Brain microvascular endothelial cell (primary cell): ENCODE measurements at regions not wholly inside any gene's neighbourhood (a gene's known extent, or its start where the extent isn't known, plus 50 kb on each side); places are given as distances from the start of the nearest gene placed in this dataset.

Experiments
- DNase-seq: peaks from one replicate; pipeline ENCODE4 v3.0.0-alpha.2; 2020
- H3K27ac ChIP-seq: fragments of 250-450 bp; sonication (Bioruptor Pico); 2 replicates; pipeline ENCODE4 v1.5.1; 2020; ENCODE audit warnings: mild to moderate bottlenecking, moderate library complexity
- H3K27me3 ChIP-seq: fragments of 250-450 bp; sonication (Bioruptor Pico); replicated peaks from 2 replicates; pipeline ENCODE4 v1.5.1; 2020; ENCODE audit warnings: mild to moderate bottlenecking
- H3K36me3 ChIP-seq: fragments of 250-450 bp; sonication (Bioruptor Pico); replicated peaks from 2 replicates; pipeline ENCODE4 v1.5.1; 2020; ENCODE audit warnings: mild to moderate bottlenecking
- H3K4me3 ChIP-seq: 2 replicates; pipeline ENCODE4 v1.5.1; 2011; ENCODE audit warnings: low read depth, mild to moderate bottlenecking, control low read depth, low read length, moderate library complexity
- in situ Hi-C: cut with HindIII; loops from 2 replicates; pipeline ENCODE4 v1.10.0; 2017; ENCODE audit warnings: low sequenced_read_pairs, low pct_ligation_motif_present
- TF ChIP-seq, protein P1 (sequence below): IDR thresholded peaks from 2 replicates; pipeline ENCODE4 v1.5.1; 2011; ENCODE audit warnings: low read depth, mild to moderate bottlenecking, moderate library complexity, low read length, control low read depth, inconsistent platforms; ENCODE audit errors: missing control alignments

DNA sequence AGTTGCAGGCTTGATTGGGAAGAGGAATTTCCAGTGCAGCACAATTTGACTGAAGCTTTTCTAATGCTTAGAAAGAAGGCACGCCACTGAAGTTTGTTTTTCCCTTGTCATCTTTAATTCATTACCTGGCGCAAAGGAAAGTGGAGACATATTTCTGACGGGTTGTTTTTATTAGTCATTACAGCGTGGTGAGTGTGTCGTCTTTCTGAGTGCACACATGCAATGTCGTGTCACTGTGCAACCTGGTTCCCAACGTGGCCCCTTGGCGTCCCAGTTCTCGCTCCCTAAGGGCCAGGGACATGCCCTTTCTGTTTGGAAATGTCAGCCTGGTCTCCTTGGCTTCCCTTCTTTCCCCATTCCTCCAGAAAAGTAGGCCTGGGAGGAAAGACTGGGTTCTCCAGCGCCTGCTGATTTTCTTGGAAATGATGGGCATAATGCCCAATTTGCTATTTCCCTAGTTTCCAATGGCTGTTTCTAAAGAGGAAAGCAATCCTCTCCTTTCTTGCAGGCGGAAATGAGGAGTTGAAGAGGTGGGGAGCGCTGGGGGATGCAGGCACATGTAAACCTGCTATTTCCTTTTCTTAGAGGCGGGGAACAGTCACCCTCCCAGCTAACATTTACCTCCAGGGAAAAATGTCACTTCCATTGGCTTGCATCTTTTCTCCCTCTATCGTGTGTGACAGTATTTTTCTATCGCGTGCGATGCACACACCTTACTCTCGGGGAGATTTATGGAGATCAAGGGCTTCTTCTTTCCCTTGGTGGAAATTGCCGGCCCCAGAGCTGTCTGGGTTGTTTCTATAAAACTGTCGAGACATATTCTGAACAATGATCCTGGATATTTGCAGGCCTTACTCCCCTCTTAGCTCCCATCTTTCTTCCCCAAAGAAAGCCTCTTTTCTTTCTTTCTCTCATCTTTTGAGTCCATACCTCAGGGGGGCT, 249.8 kb downstream of the ARHGAP12 start:
- no peaks in the 10 kb centered on the region for H3K27me3 ChIP-seq
- H3K4me3 ChIP-seq = no peak overlapping the region
- TF ChIP-seq, protein P1, sequence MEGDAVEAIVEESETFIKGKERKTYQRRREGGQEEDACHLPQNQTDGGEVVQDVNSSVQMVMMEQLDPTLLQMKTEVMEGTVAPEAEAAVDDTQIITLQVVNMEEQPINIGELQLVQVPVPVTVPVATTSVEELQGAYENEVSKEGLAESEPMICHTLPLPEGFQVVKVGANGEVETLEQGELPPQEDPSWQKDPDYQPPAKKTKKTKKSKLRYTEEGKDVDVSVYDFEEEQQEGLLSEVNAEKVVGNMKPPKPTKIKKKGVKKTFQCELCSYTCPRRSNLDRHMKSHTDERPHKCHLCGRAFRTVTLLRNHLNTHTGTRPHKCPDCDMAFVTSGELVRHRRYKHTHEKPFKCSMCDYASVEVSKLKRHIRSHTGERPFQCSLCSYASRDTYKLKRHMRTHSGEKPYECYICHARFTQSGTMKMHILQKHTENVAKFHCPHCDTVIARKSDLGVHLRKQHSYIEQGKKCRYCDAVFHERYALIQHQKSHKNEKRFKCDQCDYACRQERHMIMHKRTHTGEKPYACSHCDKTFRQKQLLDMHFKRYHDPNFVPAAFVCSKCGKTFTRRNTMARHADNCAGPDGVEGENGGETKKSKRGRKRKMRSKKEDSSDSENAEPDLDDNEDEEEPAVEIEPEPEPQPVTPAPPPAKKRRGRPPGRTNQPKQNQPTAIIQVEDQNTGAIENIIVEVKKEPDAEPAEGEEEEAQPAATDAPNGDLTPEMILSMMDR = no peak
- no peak overlapping the region for H3K27ac ChIP-seq
- no peak for DNase-seq
- H3K36me3 ChIP-seq = no peaks in the 10 kb centered on the region
- in situ Hi-C loops = no loop called here

DNA sequence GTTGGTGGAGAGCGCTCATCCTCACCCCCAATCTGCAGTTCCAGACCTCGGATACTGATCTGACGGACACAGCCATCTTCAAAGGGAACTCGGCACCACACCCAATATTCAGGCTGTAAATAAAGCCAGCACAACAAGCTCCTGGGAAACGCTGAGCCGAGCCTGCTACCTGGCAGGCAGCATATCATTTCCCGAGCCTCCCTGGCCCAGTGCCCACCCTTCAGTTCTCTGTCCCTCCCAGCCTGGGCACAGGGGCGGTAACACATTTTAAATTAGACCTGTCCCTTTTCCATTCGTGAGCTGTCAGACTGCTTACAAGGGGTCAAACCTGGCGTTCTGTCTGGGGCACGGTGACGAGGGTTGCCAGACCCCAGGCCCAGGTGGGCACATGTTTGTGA, 250.5 kb downstream of the ARHGAP12 start:
- Histone ChIP-seq H3K27ac (no peak overlapping the region), H3K27me3 (no peaks in the 10 kb centered on the region), H3K4me3 (no peak overlapping the region), H3K36me3 (no peaks in the 10 kb centered on the region)
- no peak for DNase-seq
- TF ChIP-seq, protein P1 = no peak
- in situ Hi-C loops = no loop called here

GRCh38 chr10:31677195-31678138, 251.2 kb downstream of the ARHGAP12 start:
- no peak overlapping the region for H3K4me3 ChIP-seq
- in situ Hi-C loops = no loop called here

GRCh38 chr10:31675726-31676125, 252.9 kb downstream of the ARHGAP12 start:
- in situ Hi-C loops = no loop called here
- no peak overlapping the region for H3K4me3 ChIP-seq
- TF ChIP-seq, protein P1 = no peak
- no peaks in the 10 kb centered on the region for H3K36me3 ChIP-seq
- no peak for DNase-seq
- H3K27me3 ChIP-seq = no peaks in the 10 kb centered on the region
- no peak overlapping the region for H3K27ac ChIP-seq

More at GRCh38 chr10:31677195-31678138, 251.2 kb downstream of the ARHGAP12 start:
- TF ChIP-seq, protein P1 = no peak
- DNase-seq = no peak
- Histone ChIP-seq H3K27me3 (no peaks in the 10 kb centered on the region), H3K27ac (no peak overlapping the region), H3K36me3 (no peaks in the 10 kb centered on the region)

GRCh38 chr10:31669357-31669756, 259.3 kb downstream of the ARHGAP12 start:
- Histone ChIP-seq H3K27me3 (no peaks in the 10 kb centered on the region), H3K36me3 (no peaks in the 10 kb centered on the region), H3K4me3 (no peak overlapping the region), H3K27ac (no peak overlapping the region)
- in situ Hi-C loops = no loop called here
- no peak for DNase-seq
- TF ChIP-seq, protein P1 = no peak
